WTC11 (cell line): ENCODE measurements at regions not wholly inside any gene's neighbourhood (a gene's known extent, or its start where the extent isn't known, plus 50 kb on each side); places are given as distances from the start of the nearest gene placed in this dataset.

ENCODE experiments used
- CREM ChIP-seq: sonication (generic); formaldehyde crosslinking; IDR thresholded peaks from 2 replicates; pipeline ENCODE4 v1.8.1; 2022; ENCODE audit warnings: mild to moderate bottlenecking, missing genetic modification reagents, moderate library complexity
- IRF2 ChIP-seq: sonication (generic); formaldehyde crosslinking; IDR thresholded peaks from 2 replicates; pipeline ENCODE4 v1.8.0; 2022; ENCODE audit warnings: low read depth, missing genetic modification reagents, borderline replicate concordance
- JUN ChIP-seq: sonication (generic); formaldehyde crosslinking; IDR thresholded peaks from 2 replicates; pipeline ENCODE4 v1.8.0; 2023; ENCODE audit warnings: mild to moderate bottlenecking, missing genetic modification reagents
- SMAD4 ChIP-seq: sonication (generic); formaldehyde crosslinking; IDR thresholded peaks from 2 replicates; pipeline ENCODE4 v1.8.0; 2022; ENCODE audit warnings: mild to moderate bottlenecking, missing genetic modification reagents
- TEAD4 ChIP-seq: sonication (generic); formaldehyde crosslinking; IDR thresholded peaks from 2 replicates; pipeline ENCODE4 v1.8.0; 2022; ENCODE audit warnings: mild to moderate bottlenecking, missing genetic modification reagents
- ZNF232 ChIP-seq: sonication (generic); formaldehyde crosslinking; IDR thresholded peaks from 2 replicates; pipeline ENCODE4 v1.8.0; 2022; ENCODE audit warnings: mild to moderate bottlenecking, missing genetic modification reagents
- TF ChIP-seq, protein P1 (sequence below): fragments of 200-600 bp; IDR thresholded peaks from 2 replicates; pipeline ENCODE4 v1.8.0; 2022; ENCODE audit warnings: antibody characterized with exemption
- TF ChIP-seq, protein P2 (sequence below): sonication (generic); formaldehyde crosslinking; IDR thresholded peaks from 2 replicates; pipeline ENCODE4 v1.8.0; 2022; ENCODE audit warnings: mild to moderate bottlenecking, missing genetic modification reagents
- TF ChIP-seq, protein P3 (sequence below): sonication (generic); formaldehyde crosslinking; IDR thresholded peaks from 2 replicates; pipeline ENCODE4 v1.8.1; 2023; ENCODE audit warnings: mild to moderate bottlenecking, missing genetic modification reagents, moderate library complexity
- TF ChIP-seq, protein P4 (sequence below): sonication (generic); formaldehyde crosslinking; IDR thresholded peaks from 2 replicates; pipeline ENCODE4 v1.8.1; 2023; ENCODE audit warnings: mild to moderate bottlenecking, moderate library complexity, missing genetic modification reagents

DNA sequence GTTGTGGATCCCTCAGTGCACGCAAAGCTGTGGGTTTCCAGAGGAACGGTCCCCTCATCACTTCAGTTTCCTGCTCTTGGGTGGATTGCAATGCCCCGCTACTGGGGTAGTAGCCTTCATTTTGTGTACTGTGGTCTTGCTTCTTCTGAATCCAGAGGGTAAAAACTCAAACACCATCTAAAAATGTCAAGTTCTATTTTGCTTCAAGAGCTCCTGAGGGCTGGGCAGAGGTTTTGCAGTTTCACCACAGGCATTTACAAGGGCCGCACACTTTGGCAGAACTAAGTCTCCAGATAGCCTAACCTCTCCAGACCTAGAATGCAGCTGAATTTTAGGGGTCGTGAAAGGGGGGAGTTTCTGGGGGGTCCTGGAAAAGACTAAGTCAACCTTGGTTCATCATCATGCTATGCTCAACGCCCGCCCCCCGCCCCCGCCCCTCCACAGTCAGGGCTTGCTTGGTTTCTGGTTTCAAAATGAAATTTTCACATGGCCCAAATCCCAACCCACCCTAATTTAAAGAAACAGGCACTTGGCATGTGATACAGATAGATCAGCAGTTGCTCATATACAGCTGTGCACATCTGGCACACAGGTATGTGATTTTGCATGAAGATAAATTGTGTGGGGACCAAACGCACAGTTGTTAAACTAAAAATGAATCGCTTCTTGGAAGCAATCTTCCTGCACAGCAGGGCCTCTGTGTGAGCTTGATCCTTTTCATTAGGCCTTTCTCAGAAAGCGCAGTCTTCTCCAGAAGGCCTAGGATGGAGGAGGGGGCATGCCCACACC lies 329.6 kb downstream of the OSR1 start:
- TF ChIP-seq IRF2 (CRISPR knock-in tag) (no peak), TEAD4 (no peak), JUN (CRISPR knock-in tag) (no peak), SMAD4 (CRISPR knock-in tag) (no peak), CREM (CRISPR knock-in tag) (no peak), ZNF232 (no peak)
- TF ChIP-seq, protein P1, sequence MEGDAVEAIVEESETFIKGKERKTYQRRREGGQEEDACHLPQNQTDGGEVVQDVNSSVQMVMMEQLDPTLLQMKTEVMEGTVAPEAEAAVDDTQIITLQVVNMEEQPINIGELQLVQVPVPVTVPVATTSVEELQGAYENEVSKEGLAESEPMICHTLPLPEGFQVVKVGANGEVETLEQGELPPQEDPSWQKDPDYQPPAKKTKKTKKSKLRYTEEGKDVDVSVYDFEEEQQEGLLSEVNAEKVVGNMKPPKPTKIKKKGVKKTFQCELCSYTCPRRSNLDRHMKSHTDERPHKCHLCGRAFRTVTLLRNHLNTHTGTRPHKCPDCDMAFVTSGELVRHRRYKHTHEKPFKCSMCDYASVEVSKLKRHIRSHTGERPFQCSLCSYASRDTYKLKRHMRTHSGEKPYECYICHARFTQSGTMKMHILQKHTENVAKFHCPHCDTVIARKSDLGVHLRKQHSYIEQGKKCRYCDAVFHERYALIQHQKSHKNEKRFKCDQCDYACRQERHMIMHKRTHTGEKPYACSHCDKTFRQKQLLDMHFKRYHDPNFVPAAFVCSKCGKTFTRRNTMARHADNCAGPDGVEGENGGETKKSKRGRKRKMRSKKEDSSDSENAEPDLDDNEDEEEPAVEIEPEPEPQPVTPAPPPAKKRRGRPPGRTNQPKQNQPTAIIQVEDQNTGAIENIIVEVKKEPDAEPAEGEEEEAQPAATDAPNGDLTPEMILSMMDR, result no peak
- TF ChIP-seq, protein P2, sequence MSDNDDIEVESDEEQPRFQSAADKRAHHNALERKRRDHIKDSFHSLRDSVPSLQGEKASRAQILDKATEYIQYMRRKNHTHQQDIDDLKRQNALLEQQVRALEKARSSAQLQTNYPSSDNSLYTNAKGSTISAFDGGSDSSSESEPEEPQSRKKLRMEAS, result no peak
- TF ChIP-seq, protein P3, sequence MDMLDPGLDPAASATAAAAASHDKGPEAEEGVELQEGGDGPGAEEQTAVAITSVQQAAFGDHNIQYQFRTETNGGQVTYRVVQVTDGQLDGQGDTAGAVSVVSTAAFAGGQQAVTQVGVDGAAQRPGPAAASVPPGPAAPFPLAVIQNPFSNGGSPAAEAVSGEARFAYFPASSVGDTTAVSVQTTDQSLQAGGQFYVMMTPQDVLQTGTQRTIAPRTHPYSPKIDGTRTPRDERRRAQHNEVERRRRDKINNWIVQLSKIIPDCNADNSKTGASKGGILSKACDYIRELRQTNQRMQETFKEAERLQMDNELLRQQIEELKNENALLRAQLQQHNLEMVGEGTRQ (CRISPR knock-in tag), result no peak
- TF ChIP-seq, protein P4, sequence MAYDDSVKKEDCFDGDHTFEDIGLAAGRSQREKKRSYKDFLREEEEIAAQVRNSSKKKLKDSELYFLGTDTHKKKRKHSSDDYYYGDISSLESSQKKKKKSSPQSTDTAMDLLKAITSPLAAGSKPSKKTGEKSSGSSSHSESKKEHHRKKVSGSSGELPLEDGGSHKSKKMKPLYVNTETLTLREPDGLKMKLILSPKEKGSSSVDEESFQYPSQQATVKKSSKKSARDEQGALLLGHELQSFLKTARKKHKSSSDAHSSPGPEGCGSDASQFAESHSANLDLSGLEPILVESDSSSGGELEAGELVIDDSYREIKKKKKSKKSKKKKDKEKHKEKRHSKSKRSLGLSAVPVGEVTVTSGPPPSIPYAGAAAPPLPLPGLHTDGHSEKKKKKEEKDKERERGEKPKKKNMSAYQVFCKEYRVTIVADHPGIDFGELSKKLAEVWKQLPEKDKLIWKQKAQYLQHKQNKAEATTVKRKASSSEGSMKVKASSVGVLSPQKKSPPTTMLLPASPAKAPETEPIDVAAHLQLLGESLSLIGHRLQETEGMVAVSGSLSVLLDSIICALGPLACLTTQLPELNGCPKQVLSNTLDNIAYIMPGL, result no peak
